ENCODE measurements at regions not wholly inside any gene's neighbourhood (a gene's known extent, or its start where the extent isn't known, plus 50 kb on each side); places are given as distances from the start of the nearest gene placed in this dataset.

DNA sequence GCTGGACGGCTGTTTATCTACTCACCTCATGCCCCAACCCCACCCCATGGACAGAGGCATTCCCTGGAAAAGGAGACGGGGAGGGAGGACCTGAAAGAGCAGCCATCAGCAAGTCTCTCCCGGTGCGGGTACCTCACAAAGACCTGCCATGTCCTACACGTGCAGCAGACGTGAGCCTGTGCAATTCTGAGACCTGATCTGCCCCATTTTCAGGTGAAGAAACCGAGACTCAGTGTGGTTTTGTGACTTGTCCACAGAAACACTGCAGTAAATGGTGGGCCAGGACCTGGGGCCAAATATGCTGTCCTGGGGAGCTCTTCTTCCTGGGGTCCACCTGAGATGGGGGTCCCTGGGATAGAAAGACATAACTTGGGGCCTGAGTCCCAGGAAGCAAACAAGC, 137.0 kb upstream of the LINGO1 start:
- no peak overlapping the region for H3K4me3 ChIP-seq (ENCODE audit: low read length)
- DNase-seq (ENCODE audit: low read depth) = no peak
- TF ChIP-seq, protein P1, sequence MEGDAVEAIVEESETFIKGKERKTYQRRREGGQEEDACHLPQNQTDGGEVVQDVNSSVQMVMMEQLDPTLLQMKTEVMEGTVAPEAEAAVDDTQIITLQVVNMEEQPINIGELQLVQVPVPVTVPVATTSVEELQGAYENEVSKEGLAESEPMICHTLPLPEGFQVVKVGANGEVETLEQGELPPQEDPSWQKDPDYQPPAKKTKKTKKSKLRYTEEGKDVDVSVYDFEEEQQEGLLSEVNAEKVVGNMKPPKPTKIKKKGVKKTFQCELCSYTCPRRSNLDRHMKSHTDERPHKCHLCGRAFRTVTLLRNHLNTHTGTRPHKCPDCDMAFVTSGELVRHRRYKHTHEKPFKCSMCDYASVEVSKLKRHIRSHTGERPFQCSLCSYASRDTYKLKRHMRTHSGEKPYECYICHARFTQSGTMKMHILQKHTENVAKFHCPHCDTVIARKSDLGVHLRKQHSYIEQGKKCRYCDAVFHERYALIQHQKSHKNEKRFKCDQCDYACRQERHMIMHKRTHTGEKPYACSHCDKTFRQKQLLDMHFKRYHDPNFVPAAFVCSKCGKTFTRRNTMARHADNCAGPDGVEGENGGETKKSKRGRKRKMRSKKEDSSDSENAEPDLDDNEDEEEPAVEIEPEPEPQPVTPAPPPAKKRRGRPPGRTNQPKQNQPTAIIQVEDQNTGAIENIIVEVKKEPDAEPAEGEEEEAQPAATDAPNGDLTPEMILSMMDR (IDR thresholded peaks at IDR 0.05; ENCODE audit: insufficient read depth, low read depth, low read length, missing control alignments) = no peak

DNA sequence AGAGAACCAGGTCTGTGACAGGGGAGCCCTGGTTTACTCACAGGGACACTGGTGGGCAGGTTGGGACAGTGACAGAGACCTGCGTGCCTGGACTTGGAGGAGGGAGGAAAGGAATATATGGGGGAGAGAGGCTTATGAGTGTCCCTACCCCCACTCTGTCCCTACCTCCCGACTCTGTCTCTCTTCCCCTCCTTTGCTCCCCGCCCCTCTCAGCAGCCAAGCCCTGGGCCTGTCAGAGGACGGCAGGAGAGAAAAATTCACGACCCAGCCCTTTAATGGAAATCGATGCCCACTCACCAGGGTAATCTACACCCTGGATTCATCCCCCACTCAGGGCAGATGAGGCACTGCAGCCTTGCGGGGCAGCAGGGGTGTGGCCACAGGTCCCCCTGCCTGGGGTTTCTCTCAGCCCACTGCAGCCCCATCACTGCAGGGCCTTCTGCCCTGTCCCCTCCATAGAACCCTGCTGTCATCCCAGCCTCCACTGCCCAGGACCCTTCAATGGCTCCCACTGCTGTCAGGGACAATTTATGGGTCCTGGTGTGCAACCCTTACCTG, 135.9 kb upstream of the LINGO1 start:
- no peak overlapping the region for H3K4me3 ChIP-seq (ENCODE audit: low read length)
- no peak for DNase-seq (ENCODE audit: low read depth)
- TF ChIP-seq, protein P1 (IDR thresholded peaks at IDR 0.05; ENCODE audit: insufficient read depth, low read depth, low read length, missing control alignments) = no peak

DNA sequence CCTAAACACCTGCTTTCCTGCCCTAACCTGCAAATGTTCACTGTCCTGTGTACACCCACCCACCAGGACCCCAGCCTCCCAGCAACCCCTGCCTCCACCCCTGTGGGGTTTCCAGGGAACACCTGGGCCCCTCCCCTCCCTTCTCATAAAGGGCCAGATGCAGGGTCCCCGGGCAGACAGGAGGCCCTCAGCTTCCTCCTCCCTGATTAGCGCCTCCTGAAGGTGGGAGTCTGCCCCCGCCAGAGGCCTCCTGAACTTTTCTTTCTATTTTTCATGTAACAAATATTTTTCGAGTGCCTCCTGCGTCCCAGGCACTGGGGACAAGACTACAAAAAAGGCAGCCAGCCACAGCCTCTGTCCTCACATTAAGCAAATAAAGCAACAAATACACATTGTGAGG, 135.4 kb upstream of the LINGO1 start:
- TF ChIP-seq, protein P1 (IDR thresholded peaks at IDR 0.05; ENCODE audit: insufficient read depth, low read depth, low read length, missing control alignments) = no peak
- H3K4me3 ChIP-seq (ENCODE audit: low read length) = no peak overlapping the region

DNA sequence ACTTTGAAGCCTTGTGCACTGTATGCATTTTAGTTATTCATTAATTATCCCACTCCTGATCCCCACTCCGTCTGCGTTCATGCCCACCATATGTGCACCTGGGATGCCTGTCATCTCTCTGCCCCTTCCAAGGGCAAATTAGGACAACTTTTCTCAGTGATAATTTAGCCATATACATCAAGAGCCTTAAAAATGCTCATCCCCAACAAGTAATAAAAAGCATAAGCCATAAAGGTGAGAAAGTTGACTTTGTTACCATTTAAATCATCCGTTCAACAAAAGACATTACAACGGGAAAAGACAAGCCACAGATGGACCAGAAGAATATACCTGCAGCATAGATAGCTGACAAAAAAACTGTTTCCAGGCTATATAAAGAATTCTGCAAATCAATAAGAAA, 131.4 kb upstream of the LINGO1 start:
- TF ChIP-seq, protein P1 (IDR thresholded peaks at IDR 0.05; ENCODE audit: insufficient read depth, low read depth, low read length, missing control alignments) = no peak

More for the DNA sequence above, 135.4 kb upstream of the LINGO1 start:
- no peak for DNase-seq (ENCODE audit: low read depth)

DNA sequence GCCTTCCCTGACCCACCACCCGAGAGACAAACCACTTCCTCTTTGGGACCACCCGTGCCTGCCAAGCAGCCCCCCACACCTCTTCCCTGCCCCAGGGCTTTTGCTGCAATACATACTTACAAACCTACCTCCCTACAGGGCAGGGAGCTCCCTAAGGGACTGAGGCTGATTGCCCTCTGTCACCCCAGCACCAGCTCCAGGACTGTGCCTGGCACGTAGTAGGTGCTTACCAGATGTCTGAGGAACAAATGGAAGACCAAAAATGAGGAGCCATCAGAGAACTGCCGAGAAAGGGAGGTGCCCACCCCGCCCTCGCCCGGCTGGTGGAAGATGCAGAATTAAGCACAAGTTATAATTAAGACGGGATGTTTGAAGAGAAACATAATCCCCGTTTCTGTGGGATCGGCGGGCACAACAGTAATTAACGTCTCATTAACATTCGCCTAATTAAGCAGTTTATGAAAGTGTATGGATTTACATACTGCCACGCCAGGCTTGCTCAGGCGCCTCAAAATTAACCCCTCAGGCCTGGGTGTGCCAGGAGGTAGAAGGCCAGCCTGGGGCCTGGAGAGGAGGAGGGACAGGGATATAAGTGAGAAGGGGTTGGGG, 130.1 kb upstream of the LINGO1 start:
- no peak overlapping the region for H3K4me3 ChIP-seq (ENCODE audit: low read length)
- TF ChIP-seq, protein P1 (IDR thresholded peaks at IDR 0.05; ENCODE audit: insufficient read depth, low read depth, low read length, missing control alignments) = no peak
- no peak for DNase-seq (ENCODE audit: low read depth)

More for the DNA sequence above, 131.4 kb upstream of the LINGO1 start:
- DNase-seq (ENCODE audit: low read depth) = no peak
- no peak overlapping the region for H3K4me3 ChIP-seq (ENCODE audit: low read length)

DNA sequence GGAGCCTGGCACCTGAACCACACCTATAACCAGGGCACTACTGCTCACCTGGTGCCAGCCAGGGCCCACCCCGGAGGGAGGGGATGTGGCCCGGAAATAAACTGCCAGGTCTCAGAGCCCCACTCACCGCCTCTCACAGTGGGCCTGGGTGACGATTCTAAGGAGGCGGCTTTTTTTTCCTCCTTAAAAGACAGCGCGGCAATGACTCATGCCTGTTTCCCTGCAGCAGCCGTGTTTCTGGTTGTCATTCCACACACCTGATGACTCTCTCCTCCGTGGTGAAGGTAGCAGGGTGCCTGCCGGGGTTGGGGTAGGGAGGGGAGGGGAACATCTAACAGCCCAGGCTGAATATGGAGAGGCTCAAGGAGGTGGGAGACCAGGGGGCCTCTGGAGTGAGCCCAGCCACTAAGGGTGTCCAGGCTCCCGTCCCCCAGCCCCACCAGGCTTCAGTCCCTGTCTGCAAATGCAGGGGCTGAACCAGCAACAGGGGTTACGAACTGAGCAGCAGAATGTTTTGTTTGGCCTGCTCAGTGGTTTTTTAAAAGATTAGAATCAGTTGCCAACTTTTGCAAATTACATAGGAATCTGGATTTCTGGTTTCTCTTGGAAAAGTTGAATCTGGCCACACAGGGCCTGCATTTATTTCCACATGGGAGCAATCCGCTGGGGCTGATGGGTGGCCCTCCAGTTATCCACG, 127.3 kb upstream of the LINGO1 start:
- TF ChIP-seq, protein P1 (IDR thresholded peaks at IDR 0.05; ENCODE audit: insufficient read depth, low read depth, low read length, missing control alignments) = no peak
- no peak overlapping the region for H3K4me3 ChIP-seq (ENCODE audit: low read length)
- peak; percentile 17 for DNase-seq (ENCODE audit: low read depth)

All from epithelial cell of esophagus (primary cell).